ENCODE measurements at regions not wholly inside any gene's neighbourhood (a gene's known extent, or its start where the extent isn't known, plus 50 kb on each side); places are given as distances from the start of the nearest gene placed in this dataset.

DNA sequence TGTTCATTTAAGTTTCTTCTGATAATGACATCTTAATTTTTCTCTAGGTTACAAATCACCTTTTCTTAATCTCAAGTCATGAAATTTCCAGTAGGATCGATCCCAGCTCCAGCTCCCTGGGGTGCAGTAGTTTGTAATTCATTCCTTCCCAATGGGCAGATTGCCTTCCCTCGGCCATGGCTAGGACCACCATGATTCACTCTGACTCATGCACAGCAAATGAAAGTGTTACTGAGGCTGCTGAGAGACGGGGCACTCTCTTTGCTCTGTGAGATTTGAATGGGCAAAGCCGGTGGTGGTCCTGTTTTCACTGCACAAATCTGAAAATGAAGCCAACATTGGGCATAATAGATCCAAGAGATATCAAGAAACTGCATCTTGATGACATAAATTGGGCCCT, 202.8 kb upstream of the IRS2 start:
- TF ChIP-seq, protein P1, sequence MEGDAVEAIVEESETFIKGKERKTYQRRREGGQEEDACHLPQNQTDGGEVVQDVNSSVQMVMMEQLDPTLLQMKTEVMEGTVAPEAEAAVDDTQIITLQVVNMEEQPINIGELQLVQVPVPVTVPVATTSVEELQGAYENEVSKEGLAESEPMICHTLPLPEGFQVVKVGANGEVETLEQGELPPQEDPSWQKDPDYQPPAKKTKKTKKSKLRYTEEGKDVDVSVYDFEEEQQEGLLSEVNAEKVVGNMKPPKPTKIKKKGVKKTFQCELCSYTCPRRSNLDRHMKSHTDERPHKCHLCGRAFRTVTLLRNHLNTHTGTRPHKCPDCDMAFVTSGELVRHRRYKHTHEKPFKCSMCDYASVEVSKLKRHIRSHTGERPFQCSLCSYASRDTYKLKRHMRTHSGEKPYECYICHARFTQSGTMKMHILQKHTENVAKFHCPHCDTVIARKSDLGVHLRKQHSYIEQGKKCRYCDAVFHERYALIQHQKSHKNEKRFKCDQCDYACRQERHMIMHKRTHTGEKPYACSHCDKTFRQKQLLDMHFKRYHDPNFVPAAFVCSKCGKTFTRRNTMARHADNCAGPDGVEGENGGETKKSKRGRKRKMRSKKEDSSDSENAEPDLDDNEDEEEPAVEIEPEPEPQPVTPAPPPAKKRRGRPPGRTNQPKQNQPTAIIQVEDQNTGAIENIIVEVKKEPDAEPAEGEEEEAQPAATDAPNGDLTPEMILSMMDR (conservative IDR thresholded peaks at IDR 0.05; ENCODE audit: low read depth in 2 of 2), result no peak
- TF ChIP-seq ZNF114 (CRISPR knock-in tag; IDR thresholded peaks at IDR 0.05), result no peak
- TF ChIP-seq POLR2AphosphoS5 (IDR thresholded peaks at IDR 0.05; ENCODE audit: low read depth), result no peak
- TF ChIP-seq, protein P2, sequence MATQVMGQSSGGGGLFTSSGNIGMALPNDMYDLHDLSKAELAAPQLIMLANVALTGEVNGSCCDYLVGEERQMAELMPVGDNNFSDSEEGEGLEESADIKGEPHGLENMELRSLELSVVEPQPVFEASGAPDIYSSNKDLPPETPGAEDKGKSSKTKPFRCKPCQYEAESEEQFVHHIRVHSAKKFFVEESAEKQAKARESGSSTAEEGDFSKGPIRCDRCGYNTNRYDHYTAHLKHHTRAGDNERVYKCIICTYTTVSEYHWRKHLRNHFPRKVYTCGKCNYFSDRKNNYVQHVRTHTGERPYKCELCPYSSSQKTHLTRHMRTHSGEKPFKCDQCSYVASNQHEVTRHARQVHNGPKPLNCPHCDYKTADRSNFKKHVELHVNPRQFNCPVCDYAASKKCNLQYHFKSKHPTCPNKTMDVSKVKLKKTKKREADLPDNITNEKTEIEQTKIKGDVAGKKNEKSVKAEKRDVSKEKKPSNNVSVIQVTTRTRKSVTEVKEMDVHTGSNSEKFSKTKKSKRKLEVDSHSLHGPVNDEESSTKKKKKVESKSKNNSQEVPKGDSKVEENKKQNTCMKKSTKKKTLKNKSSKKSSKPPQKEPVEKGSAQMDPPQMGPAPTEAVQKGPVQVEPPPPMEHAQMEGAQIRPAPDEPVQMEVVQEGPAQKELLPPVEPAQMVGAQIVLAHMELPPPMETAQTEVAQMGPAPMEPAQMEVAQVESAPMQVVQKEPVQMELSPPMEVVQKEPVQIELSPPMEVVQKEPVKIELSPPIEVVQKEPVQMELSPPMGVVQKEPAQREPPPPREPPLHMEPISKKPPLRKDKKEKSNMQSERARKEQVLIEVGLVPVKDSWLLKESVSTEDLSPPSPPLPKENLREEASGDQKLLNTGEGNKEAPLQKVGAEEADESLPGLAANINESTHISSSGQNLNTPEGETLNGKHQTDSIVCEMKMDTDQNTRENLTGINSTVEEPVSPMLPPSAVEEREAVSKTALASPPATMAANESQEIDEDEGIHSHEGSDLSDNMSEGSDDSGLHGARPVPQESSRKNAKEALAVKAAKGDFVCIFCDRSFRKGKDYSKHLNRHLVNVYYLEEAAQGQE (IDR thresholded peaks at IDR 0.05; ENCODE audit: unreplicated experiment), result no peak
- TF ChIP-seq EZH2phosphoT487 (IDR thresholded peaks at IDR 0.05; ENCODE audit: unreplicated experiment), result no peak
- TF ChIP-seq EZH2 (IDR thresholded peaks at IDR 0.05; ENCODE audit: low read depth, unreplicated experiment), result no peak
